ENCODE measurements at regions not wholly inside any gene's neighbourhood (a gene's known extent, or its start where the extent isn't known, plus 50 kb on each side); places are given as distances from the start of the nearest gene placed in this dataset.

- TF ChIP-seq RAD21 (IDR thresholded peaks at IDR 0.05; ENCODE audit: low read depth) (no peak), CREB1 (IDR thresholded peaks at IDR 0.05; ENCODE audit: low read depth) (no peak), USF1 (IDR thresholded peaks at IDR 0.05) (no peak), EP300 (IDR thresholded peaks at IDR 0.05; ENCODE audit: borderline replicate concordance) (no peak), TEAD4 (IDR thresholded peaks at IDR 0.05) (no peak), NFIC (IDR thresholded peaks at IDR 0.05) (no peak)
Observed at GRCh38 chr2:238597638-238598528, 171.2 kb downstream of the ASB1 start.

Data from Ishikawa (cell line).